Limb (tissue), 2 donors: ENCODE measurements at regions not wholly inside any gene's neighbourhood (a gene's known extent, or its start where the extent isn't known, plus 50 kb on each side); places are given as distances from the start of the nearest gene placed in this dataset.
"Not testable (repeated sequence)": the region's sequence is repeated elsewhere in the genome, so short reads cannot be mapped to it uniquely, and the experiment has no call there.

Experiments
- DNase-seq, 2 donors: peaks; one replicate each; pipeline ENCODE4 v3.0.0-alpha.2; 2016; ENCODE audit errors: extremely low spot score in 2 of 2

DNA sequence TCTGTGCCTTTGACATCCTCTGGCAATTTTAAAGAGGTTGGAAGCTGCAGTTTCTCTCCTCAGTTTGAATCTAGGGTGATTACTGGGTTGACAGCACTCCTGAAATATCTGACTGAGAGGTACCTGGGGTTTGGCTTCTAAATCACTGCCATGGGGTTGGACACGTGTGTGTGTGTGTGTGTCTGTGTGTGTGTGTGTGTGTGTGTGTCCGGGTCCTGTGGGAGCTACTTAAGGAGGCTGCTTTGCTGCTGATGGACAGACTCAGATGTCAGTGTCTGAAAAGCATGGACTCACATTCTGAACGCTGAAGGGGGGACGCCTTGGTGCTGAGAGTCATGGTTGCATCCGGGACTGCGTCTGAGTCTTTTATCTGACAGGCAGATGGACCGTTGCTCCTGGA, 299.1 kb upstream of the SFSWAP start:
- DNase-seq = not testable (repeated sequence)

- DNase-seq = no peak
These were observed 297.9 kb upstream of the SFSWAP start for GRCh38 chr12:131413006-131413405.

DNA sequence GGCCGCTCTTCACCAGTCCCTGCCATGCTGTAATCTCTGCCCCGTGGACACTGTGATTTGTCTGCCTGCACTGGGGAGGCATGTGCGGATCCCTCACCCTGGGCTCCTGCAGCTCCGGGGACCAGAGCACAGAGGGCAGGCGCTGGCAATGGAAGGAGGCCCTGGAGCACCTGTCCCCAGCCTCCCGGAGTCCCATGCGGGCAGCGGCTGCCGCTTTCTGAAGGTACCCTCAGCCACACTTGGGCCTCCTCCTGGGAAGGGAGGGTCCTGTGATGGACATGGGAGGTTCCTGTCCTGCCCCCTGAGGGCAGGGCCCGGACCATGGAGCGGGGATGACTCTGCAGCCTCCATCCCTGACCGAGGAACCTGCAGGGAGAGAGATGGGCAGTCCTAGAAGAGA, 297.4 kb upstream of the SFSWAP start:
- DNase-seq = no peak

DNA sequence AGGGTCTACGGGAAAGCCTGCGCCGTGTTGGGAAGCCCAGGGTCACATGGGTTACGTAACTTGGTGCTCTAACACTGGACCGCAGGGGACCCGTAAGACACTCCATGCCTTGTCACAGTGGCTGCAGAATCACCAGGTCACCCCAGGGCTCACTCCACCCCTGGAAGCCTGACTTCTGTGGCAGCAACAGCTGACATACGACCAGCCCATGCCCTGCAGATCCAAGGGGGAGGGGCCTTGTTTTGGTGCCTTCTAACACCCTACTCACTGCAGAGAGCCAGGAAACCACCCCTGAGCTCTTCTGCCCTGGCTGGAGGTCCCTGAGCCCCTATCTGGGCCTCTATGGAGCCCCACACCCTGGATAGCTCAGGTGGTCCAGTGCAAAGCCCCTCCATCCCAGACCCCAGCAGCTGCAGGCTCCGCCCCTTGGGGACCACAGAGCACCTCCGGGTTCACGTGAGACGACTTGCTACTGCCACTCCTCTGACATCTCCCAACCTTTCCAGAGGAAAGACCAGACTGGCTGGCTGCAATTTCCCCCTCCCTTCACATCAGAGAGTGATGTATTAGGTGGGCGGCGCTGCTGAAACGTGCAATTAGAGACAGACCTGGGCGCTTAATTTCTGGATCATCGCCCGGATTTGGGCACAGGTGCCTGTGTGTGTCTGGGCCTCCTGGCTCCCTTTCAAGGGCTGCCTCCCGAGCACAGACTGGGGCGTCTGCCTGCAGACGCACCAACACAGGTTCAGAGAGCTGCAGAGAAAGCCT, 296.6 kb upstream of the SFSWAP start:
- DNase-seq = not testable (repeated sequence)

GRCh38 chr12:131415781-131416180, 295.1 kb upstream of the SFSWAP start:
- no peak for DNase-seq

GRCh38 chr12:131418121-131418520, 292.8 kb upstream of the SFSWAP start:
- DNase-seq = peak in 1 of 2 donors; percentile 31

- no peak for DNase-seq
These were observed 292.0 kb upstream of the SFSWAP start for GRCh38 chr12:131418884-131419283.

DNA sequence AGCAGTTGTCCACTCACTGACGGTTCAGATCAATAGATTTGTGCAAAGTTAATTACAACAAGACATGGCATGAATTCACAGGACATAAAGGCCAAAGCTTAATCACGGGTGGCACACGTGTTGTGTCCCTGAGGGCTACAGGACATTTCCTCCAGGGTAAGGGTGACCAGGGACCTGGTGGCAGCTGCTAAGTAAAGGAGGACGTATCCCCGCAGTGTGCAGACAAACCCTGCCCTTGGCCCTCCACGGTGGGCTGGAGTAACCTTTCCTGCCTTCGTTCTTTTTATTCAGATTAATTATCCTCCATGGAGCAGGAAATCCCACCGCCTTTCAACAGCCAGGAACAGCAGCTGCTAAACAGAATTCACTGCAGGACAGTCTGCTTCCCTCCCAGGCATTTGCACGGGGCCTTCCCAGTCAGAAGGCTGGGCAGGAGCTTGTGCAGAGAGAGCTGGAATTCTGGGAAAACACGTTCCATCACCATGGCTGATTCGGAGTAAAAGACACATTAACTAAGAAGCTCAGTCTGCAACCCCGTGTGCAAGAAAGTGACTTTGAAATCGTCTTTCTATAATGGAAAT, 289.9 kb upstream of the SFSWAP start:
- no peak for DNase-seq

DNA sequence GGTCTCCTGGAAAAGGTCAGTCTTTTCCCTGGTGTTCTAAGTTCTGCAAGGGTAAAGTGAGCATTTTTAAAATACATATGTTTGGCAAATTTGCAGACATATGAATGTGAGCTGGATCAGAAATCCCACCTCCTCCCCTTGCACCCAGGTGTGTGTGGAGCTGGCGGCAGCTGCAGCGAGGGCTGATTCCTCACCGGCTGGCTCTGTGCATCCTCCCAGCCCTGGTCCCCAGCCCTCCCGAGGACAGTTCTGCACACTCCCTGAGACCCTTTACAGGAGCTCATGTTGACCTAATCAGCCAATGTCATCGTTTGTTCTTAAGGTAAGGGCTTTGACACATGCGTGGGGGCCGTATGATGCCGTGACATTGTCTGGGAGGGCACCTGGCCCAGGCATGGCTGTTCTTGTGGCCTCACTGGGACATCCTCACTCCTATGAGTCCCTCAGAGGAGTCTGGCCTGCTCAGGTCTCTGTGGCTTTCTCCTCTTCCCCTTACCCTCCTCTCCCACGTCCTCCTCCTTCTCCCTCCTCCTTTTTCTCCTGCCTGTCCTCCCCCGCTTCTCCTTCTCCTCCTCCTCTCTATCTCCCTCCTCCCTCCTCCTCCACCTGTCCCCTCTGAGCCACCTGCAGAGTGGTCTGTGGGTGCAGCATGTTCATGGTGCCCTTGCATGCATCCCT, 289.2 kb upstream of the SFSWAP start:
- DNase-seq = no peak

GRCh38 chr12:131422187-131422520, 288.7 kb upstream of the SFSWAP start:
- DNase-seq = no peak

DNA sequence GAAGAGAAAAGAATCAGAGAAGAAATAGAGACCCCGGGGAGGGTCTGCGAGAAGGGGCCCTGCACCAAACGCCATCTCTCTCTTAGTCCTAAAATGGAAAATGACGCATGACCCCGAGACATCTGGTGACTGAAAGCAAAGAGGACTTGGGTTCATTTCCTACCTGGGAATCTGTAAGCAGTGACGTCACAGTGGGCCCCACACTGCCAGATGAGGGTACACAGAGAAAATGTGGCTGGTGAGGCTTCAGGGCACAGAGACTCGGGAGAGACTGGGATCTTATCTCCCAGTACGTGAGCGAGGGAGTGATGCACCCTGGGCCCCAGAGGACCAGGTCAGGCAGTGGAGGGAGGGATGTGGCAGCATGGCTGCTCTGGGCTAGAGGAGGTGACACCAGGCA, 288.1 kb upstream of the SFSWAP start:
- DNase-seq = no peak

- no peak for DNase-seq
These were observed 286.6 kb upstream of the SFSWAP start for GRCh38 chr12:131424270-131424669.

DNA sequence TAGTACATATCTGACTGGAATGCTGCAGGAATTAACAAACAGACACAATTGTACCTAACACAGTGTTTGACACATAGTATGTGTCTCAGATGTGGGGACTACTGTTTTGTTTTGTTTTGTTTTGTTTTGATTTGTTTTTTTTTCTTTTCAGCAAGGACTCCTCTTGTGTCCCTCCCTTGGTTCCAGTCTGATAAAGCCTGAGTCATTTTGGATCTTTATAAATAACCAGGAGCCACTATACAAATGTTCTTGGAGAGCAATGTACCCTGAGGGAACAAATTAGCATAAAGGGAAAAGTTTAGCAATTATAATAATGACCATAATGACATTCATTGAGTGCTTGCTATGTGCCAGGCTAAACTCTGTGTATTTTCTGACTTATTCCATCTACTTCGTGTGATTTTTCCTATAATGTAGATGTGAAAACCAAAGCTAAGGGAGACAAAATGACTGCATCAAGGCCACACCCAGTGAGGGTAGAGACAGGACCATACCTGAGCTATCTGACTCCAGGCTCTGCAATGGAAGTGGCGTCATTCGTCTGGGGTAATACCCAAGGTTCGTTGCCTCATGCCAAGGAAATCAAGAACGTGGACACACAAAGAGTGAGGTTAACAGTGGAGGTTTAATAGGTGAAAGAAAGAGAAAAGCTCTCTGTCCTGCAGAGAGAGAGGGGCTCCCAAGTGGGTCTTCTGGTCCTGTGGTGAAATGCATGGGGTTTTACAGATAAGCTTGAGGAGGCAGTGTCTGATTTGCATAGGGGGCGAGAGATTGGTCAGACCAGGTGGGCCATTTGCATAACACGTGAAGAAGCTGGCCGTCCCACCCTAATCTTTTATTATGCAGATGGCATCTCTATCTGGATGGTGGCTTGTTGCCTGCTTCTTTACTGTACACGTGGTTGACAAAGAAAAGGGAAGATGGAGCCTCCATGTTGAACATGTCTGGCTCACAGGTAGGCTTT, 285.5 kb upstream of the SFSWAP start:
- DNase-seq = peak in 1 of 2 donors; percentile 0

DNA sequence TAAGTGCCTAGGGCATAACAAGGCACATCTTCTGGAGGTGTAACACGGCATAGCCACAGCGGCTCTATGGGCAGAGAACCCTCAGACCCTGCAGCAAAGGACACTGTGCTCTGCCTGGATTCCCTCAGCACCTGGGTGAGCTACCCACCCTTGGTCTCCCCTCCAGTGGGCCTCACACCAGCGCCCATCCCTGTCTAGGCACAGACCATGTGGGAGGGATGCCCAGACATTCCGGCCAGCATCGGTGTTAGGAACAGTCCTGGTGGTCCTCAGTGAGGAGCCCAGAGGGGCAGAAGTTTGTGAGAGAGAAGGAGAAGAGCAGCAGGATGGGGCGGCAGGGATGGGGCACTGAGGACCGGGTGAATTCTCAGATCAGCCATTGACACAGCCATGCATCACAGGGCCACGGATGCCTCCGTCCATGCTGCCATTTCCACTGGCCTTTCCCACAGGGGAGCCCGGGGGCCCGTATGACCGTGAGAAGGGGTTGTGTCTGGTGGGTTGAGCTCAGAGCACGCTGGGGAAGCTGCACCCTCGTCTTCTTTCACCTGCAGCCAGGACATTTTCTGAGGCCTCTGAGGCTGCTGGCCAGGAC, 282.7 kb upstream of the SFSWAP start:
- DNase-seq = peak in 1 of 2 donors; percentile 11

DNA sequence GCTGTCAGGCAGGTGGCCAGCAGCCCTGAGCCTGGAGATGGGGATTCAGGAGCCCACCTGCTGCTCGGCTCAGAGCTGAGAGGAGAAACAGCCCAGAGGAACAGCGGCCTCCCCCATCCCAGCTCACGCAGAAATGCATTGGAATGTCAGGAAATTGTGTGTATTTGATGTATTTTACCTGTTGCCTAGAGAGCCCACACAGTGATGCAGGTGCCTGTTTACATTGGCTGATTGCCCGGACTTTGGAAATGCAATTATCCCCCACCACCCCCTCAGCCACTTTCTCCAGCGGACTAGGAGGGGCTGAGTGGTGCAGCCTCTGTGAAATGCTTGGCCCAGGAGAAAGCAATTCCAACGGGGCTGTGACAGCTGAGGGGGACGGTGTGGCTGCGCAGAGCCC, 281.7 kb upstream of the SFSWAP start:
- not testable (repeated sequence) for DNase-seq

- DNase-seq = not testable (repeated sequence)
These were observed 281.2 kb upstream of the SFSWAP start for GRCh38 chr12:131429697-131430096.

DNA sequence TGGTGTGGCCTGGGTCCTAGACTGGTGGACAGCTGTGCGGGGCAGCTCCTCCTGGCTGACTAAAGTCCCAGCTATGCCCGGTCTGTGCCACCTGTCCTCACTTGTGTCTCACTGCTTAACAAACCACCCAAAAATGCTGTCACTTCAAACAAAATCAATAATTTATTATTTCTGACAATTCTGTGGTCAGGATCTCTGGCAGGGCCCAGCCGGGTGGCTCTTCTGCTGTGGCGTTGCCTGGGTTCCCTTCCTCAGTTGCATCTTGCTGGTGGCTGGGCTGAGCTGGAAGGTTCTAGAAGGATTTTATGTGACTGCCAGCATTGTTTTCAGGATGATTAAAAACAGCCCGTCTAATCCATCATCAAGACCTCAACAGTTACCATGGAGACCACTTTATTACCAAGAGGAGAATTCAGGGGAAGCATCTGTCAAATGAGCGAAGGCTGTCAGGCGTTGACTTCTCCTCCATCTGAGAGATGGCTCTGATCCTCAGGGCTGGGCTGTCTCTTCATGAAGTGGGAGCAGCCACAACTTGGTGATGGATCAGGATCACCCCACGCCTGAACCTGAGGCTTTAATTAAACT, 280.6 kb upstream of the SFSWAP start:
- no peak for DNase-seq

- not testable (repeated sequence) for DNase-seq
These were observed 279.7 kb upstream of the SFSWAP start for GRCh38 chr12:131431126-131431655.

DNA sequence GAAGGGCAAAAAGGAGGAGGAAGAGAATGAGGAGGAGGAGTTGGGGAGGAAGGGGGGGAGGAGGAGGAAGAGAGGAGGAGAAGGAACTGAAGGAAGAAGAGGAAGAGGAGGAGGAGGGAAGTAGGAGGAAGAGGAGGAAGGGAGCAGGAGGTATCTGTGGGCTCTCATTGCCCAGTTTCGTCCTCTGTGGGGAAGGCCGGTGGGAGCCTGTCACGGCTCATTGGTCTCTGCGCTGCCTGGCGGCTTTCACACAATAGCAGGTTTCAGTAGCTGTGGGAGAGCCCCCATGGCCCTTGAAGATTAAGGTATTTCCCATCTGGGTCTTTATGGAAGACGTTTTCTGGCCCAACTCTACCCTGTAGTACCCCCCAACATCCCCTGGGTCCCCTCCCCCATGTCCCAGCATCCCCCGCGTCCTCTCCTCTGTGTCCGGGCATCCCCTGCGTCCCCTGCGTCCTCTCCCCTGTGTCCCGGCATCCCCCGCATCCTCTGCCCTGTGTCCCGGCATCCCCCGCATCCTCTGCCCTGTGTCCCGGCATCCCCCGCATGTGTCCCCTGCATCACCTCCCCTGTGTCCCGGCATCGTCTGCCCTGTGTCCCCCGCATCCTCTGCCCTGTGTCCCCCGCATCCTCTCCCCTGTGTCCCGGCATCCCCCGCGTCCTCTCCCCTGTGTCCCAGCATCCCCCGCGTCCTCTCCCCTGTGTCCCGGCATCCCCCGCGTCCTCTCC, 278.2 kb upstream of the SFSWAP start:
- DNase-seq = no peak
